ENCODE measurements at regions not wholly inside any gene's neighbourhood (a gene's known extent, or its start where the extent isn't known, plus 50 kb on each side); places are given as distances from the start of the nearest gene placed in this dataset.

DNA sequence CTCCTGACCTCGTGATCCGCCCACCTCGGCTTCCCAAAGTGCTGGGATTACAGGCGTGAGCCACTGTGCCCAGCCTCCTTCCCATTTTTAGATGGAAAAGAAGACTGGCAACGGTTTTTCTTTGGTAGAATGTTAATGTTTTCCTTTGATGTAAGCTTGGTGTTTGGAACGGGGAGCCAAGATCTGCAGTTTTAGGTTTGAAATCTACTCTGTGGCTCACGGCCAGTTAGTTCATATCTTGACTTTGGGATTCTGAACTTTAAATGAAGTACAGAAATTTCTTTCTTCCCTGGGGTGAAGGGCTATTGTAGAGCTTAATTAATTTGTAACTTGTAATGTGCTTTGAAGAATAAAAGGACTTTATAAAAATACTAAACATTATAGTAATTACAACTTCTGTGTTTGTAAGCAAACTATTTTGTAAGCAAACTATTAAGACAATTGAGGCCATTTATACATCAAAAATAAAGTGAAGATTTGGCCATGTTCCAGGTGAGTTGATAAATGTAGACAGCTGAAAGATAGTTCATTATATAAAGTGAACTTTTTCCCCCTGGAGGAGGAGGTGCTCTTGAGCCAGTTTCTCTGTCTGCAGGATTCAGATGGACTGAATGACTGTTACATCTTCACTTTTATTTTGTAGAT lies 117.1 kb upstream of the TUT7 start:
- no peak for DNase-seq

GRCh38 chr9:86470326-86470725 lies 116.1 kb upstream of the TUT7 start:
- DNase-seq, result no peak

- DNase-seq, result no peak
Observed at GRCh38 chr9:86469476-86470250, 115.5 kb upstream of the TUT7 start.

DNA sequence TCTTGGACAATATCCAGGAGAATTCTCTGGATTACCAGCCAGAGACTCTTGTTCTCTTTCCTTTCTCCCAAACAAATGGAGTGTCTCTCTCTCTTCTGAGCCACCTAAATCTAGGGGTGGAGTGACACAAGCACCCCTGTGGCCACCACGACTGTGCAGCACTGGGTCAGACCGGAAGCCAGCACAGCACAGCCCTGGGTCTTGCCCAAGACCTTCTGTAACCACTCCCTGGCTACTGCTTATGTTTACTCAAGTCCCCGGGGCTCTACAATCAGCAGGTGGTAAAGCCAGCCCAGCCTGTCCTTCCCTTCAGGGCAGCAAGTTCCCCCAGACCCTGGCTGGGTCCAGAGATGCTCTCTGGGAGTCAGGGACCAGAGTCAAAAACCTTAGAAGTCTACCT lies 110.0 kb upstream of the TUT7 start:
- no peak for DNase-seq

DNA sequence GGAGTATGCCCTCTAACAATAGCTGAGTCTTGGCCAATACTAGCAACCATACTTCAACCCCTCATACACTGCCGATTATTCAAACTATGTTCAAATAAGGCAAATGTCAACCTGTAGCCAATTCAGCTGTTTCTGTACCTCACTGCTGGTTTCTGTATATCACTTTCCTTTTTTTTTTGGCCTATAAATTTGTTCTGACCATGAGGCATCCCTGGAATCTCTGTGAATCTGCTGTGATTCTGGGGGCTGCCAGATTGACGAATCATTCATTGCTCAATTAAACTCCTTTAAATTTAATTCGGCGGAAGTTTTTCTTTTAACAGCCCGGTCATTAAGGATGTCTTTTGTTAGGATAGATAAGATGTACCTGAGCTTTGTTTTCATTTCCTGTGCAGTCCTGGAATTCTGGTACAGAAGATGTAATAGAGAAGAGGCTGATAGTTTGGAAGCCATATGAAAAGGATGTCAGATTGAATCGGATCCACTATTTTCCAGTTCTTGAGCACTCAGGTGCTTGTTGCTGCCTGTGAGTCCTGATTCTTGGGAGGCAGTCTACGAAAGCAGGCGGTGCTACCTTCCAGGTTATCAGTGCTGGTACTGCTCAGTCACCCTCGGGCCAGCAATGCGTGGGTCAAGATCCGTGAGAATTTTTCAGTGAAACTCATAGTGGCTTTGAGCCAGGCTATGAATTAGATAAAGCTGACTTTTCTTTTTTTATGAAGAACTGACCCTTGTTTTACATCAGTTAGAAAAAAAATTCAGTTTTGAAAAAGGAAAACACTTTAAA lies 106.2 kb upstream of the TUT7 start:
- no peak for DNase-seq

- no peak for DNase-seq
Observed at GRCh38 chr9:86459599-86460155, 105.5 kb upstream of the TUT7 start.

- no peak for DNase-seq
Observed at GRCh38 chr9:86459191-86459590, 105.0 kb upstream of the TUT7 start.

DNA sequence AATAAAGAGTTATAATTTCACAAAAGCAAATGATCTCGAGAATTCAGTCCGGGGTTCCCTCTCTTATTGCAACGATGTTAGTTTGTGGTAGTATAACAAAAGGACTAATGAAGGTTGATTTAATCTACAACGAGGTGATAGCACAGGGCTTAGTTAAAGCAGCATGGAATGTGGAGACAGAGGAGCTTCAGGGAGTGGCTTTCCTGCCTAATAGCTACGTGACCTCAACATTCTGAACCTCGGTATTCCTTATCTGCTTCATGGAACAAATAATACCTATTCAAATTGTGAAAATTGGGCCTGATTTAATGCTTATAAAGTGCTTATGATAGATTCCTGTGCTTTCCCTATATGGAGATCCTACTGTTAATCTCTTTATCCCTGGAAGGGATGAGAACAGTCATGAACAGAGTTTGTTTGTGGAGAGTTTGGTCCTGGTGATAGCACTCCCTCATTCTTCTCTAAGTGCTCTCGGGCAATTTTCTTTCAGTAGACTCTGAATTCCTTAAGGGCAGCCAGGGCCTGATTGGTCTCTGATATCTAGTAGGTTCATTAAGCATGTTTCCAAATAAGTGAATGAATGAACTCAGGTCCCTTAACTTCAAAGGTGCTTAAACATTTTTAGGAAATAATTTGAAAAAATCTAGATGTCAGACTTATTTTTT lies 104.1 kb upstream of the TUT7 start:
- DNase-seq, result peak; percentile 76

GRCh38 chr9:86456416-86456815 lies 102.2 kb upstream of the TUT7 start:
- DNase-seq, result no peak

DNA sequence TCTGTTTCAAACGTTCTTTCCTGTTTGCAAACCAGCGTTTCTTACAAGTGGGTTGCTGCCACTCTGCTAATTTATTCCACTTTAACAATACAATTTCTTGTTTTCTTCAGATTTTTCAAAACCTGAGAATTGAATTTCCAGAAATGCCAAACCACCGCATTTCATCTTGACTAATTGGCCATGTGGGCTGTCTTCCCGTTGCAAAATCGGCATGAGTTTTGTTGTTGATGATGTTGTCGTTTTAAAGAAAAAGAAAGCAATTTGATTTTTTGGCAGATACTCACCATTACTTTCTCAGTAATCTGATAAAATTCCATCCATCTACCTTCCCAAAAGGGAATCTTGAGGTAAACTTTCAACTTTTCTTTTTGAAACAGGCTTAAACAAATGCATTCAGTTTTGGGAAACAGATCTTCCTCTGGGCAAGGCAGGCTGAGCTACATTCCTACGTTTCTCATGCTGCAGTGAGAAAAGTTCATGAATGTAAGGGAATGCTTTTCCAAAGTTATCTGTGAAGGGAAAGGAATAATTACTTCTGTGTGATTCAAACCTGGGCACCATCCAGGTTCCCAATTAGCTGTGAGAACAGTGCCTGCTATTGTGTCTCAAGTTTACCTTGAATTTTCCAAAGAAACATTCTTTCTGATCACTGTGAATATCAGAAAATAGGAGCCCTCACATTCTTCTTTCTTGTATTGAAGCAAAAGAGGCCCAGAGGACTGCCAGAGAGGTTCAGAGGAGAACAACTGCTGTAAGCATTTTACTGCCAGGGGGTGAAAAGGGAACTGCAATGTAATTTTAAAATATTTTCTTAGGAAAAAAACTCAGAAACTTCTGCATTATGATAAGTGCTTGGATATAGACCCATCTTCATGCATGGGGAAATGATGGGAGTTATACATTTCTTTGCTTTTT lies 100.7 kb upstream of the TUT7 start:
- peak; percentile 62 for DNase-seq

- no peak for DNase-seq
Observed at GRCh38 chr9:86452201-86452828, 98.1 kb upstream of the TUT7 start.

DNA sequence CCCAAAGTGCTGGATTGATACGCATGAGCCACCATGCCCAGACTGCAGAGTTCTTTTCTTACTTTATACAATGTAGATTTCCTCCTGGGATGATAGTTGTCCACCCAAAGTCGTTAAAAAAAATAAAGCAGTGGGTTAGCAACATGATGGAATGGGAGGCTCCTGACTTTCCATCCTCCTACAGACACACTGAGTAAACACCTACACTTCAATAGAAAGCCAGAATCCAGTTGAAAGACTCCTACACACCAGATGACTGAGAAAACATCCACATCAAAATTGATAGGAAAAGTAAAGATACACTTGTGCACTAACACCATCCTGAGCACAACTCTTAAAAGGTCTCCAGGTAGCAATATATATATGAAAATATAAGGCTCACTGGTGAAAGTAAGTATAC lies 95.0 kb upstream of the TUT7 start:
- no peak for DNase-seq

GRCh38 chr9:86445671-86446070 lies 91.5 kb upstream of the TUT7 start:
- no peak for DNase-seq

DNA sequence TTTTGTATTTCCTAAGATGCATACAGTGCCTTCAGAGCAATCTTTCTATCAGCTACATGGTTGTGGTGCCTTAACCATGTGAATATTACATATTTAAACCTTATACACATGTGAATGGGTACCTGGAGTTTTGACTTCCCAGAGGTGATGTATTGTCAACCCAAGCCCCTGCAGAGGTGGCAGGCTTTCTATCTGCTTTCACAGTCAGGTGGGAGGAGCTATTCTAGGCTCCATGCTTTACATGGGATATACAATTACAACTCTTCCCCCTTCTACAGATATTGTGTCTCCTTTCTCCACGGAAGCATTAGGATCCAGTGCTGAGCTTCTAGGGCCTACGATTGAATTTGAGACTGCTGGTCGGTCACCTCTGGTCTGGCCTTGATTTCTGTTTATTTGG lies 89.8 kb upstream of the TUT7 start:
- no peak for DNase-seq

- peak; percentile 93 for DNase-seq
Observed at GRCh38 chr9:86434039-86434726, 80.0 kb upstream of the TUT7 start.

DNA sequence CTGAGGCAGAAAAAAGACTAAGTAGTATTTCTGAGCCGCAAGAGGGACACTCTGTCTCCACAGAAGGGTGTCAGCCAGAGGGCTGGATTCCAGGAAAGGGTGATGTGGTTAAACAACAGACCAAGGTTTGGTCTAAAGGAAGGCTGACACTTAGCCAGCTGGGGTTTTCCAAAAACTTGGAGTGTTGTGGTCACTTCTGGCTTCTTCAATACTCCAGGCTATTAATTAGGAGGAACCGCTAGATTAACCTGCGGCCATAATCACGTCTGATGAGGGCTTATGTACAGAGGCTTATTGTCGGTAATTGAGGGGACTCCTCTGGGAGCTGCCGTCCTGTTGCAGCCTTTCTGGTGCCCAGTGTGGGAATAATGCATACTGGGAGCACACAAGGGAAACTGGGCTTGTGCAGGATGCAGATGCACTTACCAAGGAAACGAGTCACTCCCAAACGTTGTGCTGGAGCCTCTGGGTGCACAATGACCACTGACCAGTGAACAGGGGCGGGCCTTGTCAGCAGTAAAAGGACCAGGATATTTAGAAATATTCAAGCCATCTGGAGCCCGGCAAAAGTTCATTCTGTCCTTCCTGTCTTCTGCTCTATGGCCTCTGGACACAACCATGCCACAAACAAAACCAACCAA lies 70.2 kb upstream of the TUT7 start:
- peak; percentile 68 for DNase-seq

DNA sequence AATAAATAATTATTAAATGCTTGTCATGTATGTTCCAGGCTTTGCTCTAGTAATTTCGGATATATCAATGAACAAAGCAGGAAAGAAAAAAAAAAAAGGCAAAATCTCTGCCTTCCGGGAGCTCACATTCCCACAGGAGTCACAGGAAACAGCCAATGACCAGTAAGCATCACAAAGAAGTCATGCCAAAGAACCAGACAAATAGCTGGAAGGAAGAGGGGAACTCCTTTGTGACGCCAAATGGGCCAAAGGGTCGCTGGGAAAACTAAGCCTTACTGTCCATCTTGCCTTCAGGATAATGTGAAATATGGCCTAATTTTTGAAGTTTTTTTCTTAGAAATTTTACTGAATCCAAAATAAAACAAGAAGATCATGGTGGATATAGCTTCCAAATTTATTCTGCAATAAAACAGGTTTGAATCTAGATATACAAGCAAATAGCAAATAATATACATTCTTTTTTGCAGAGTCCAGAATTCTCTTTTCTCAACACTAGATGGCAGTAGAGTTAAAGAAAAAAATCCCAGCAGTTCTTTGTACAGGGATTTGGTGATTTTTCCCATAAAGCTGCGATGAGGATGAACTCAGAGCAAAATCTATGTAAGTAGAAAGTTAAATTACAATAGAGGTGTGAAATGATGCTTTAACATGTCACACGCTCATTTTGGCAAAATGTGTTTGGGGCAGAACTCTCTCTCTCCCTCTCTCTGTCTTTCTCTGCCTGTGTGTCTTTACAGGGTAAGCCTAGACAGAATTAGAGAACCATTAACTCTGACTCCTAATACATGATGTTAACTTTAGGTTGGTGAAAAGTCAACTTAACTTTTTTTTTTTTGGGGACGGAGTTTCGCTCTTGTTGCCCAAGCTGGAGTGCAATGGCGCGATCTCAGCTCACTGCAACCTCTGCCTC lies 60.0 kb upstream of the TUT7 start:
- no peak for DNase-seq

DNA sequence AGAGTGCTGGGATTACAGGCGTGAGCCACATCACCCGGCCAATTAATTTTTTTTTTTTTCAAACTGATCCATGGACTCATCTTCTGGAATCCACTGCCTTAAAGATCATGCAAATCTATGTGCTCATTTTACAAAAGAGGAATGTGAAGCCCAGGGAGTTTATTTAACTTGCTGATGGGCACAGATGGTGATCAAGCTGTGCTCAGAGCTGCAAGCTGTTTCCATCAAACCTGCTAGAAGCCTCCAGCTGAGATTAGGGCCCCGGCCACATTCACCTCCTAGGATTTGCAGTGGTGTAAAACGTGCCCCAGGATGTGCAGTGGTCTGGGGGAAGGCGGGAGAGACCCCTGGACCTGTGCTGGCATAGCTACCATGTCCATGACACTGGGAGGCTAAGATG lies 56.1 kb upstream of the TUT7 start:
- no peak for DNase-seq

DNA sequence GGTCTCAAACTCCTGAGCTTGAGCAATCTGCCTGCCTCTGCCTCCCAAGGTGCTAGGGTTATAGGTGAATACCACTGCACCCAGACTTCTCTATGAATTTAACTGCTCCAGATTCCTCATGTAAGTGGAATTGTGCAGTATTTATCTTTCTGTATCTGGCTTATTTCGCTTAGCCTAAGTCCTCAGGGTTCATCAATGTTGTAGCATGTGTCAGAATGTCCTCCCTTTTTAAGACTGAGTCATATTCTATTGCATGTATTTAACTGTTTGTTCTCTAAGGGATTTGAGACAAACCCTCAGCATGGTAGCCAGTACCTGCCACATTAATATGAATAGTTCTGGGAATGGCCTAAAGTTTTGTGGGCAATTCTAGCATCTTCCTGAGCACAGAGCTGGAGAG lies 53.9 kb upstream of the TUT7 start:
- no peak for DNase-seq

Measured in islet precursor cell (in vitro differentiated cells).